HT-29 (cell line): ENCODE measurements at regions not wholly inside any gene's neighbourhood (a gene's known extent, or its start where the extent isn't known, plus 50 kb on each side); places are given as distances from the start of the nearest gene placed in this dataset.
"Not testable (repeated sequence)": the region's sequence is repeated elsewhere in the genome, so short reads cannot be mapped to it uniquely, and the experiment has no call there.

ENCODE experiments used
- DNase-seq: peaks from one replicate; pipeline ENCODE4 v3.0.0-alpha.2; 2015; ENCODE audit warnings: low spot score

DNA sequence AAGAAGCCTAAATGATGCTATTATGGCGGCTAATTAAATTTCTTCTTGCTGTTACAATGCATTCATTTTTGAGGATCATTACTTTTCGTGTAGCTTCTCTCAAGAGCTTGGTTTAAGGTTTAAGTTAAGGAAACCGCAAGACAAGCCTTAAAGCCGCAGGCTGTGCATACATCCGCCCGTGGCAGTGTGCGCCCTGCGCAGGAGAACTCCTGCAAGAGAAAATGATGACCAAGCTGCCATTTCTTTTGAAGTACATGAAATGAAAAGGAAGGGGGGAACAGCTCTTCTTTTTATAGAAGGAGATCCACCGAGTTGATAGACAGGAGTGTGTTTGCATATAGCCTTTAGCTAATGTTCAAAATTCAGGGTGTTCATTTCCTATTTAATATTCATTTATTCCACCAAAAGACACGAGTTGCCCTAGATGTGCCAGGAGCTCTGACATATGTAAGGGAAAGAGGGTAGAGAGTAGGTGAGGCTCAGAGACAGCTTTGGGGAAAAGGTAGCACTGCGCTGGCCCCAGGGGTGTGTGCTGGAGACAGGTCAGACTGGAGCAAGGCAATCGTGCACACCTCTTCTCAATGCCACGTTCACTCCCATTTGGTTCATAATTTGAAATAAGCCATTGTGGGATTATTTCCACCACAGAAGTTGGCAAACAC is 112.1 kb upstream of the LDB2 start:
- DNase-seq = no peak

DNA sequence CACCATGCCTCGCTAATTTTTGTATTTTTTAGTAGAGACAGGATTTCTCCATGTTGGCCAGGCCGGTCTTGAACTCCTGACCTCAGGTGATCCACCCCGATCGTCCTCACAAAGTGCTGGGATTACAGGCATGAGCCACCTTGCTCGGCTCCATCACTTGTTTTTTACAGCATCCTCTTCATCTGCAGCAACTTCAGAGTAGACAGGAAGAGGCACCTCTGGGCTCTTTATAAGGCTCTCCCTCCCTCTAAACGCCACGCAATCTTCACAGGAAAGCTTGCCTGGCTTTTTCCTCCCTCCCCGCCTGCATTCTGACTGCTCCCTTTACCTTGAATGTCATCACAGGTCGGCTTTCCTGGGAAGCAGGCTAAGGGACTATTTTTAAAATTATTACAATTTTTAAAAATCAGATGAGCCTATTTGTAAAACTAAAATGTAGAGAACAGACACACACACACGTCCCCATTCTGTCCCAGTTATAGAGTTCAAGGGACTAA is 111.5 kb upstream of the LDB2 start:
- DNase-seq = no peak

DNA sequence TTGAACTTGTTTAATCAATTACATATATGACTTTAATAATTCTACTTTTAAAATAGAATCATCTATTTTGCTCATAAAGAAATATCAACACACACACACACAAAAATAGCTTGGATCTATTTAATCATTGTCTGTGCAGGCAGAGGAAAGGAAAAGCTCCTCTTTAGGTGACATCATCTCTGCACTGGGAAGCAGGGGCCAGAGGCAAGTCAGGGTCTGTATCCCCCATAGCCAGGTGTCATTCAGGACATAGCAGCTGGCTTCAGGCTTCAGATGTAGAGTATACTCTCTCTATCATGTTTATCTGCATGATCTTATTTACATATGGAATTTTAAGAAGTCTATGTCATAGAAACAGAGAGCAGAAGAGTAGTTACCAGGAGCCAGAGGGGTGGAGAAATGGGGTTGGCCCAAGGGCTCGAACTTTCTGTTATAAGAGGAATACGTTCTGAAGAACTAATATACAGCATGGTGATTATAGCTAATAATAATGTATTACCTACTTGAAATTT is 110.4 kb upstream of the LDB2 start:
- DNase-seq = no peak

DNA sequence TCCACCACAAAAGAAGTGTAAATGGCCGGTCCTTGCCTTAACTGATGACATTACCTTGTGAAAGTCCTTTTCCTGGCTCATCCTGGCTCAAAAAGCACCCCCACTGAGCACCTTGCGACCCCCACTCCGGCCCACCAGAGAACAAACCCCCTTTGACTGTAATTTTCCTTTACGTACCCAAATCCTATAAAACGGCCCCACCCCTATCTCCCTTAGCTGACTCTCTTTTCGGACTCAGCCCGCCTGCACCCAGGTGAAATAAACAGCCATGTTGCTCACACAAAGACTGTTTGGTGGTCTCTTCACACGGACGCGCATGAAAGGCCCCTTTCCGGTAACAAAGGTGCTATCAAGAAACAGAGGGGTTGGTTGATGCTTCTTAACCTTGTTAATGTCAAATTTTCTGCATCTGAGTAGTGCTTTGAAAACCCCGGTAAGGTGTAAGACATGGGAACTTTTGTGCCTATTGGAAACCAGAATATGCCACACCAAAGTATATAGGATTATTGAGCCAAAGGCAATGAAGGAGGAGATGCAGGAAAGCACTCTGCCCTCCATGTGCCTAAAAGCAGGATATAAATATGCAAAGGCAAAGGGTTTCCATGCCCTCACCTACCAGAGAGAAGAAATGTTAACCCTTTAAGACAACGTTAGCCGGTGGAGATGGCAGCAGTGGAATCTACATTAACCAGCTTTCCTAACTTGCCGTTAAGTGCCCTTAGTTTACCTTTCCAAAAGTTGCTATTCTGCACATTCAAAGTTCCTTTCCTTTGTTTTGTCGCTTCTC is 105.4 kb upstream of the LDB2 start:
- not testable (repeated sequence) for DNase-seq

DNA sequence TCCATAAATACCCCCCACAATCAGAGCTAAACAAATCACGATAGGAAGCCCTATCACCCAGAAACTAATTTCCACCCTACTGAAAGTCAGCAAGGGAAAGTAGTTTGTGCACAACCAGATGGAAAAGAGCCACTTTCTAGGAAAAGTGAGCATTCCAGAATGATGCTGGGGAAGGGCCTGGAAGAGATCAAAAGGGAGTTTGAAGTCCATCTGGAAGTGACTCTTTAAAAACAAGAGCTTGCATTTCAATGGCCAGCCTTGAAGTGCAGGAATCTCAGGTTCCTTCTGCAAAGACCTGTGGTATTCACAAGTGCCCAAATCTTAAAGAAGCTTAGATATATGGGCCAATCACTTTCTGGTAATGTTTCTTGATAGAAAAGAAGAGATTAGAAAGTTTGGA is 97.0 kb upstream of the LDB2 start:
- no peak for DNase-seq

DNA sequence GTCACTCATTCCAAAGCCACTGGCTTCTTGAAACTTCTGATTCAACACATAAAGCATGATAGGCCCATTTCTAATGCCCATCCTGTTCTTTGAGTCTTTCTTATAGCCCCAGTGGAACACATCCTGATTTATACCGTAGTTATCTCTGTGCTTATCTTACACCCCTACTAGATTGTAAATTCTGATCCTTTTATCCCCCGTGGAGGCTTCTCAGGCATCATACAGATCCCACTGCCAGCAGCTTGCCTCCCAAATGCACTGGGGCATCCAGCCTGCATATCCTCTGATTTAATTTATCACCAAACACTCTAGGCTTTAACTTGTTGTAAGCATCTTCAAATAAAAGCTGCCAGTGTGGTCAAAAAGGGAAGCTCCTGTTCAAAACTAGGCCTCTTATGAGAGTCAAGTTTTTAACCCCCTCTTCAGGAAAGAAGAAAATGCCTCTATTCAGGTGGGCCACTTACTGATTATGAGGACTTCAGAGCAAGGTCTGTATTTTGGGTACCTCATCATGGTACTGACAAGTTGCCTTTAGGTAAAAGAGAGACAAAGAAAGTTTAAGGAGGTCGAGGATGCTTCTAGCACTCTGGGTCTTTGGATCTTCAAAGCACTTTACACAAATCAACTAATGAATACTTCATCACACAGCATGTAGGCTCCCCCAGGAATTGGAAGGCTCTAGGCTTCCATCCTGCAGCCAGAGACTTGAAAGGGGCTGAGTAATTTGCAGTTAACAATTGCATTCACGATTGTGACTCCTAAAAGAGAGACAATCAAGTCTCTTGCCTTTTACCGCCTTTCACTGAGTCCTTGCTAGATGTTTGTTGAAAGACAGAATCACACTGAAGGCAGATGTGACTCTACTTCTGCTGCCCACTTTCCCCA is 95.8 kb upstream of the LDB2 start:
- no peak for DNase-seq

DNA sequence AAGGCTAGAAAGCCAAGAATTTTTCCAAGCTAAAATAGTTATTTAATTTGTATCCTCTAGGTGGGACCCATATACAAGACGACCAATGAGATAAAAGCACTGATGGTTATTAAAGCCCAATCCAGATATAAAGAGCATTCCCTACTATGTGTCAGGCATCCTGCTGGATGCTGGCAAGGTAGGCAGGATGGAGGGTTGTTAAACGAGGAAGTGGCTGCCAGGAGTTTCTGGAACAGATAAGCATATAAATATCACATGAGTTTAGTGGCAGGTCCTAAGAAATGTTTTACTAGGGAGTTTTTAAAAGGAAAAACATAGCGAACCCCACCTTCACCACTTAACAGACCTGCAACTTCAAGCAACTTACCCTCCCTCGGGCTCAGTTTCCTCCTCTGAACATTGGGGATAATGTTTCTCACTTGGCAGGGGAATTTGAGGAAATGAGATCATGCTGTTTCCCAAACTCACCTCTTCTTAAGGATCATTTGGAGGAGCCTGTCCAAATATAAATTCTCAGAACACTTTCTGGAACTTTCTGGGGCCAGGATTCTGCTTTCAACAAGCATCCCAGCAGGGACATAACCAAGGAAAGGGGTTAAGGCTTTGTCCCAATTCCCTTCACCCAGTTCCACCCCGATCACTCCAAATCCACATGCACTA is 94.3 kb upstream of the LDB2 start:
- DNase-seq = no peak

DNA sequence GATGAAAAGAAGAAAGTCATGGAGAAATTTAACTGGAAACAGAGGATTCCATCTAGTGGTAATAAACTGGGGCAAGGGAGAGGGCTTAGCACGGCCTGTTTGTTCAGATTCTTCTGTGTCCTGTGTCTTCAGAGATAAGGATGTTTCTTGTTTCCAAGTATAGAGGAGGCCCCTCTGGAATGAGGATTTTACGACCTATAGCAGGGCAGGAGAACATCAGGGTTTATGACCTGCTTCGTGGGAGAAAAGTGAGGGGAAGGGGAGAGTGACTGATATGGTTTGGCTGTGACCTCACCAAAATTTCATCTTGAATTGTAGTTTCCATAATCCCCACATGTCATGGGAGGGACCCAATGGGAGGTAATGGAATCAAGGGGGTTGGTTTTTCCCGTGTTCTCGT is 93.0 kb upstream of the LDB2 start:
- DNase-seq = no peak

DNA sequence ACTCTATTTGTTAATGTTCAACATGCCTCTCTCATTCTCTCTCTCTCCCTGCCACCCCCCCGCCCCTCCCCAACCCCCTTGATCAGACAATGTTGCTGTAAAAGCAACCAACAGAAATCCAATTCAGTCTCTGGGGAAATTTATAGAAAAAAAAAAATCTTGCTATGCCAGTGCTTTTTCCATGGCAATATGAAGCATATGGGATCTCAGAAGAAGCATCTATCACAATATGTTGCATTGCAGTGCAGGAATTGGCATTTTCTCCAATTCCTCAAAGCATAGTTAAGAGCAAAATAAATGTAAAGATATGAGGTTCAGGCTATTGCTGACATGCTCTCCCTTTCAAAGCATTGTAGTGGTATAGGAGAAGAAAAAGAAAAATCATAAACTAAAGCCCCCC is 90.9 kb upstream of the LDB2 start:
- no peak for DNase-seq

DNA sequence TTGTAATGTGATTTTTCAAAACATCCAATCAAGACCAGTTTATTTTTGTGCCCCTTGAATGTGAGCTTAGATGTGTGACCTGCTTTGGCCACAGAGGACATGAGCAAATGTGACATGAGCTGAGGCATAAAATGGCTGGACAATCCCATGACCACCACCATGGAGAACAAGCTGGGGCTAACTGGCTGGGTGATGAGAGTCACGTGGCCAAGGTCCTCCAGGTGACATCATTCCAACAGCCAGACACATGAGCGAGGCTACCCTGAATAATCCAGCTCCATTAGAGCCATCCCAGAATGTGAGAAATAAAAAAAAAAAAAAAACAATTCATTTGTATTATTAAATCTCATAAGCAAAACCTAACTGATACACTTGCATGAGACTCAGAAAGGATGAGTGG is 90.4 kb upstream of the LDB2 start:
- DNase-seq = no peak

DNA sequence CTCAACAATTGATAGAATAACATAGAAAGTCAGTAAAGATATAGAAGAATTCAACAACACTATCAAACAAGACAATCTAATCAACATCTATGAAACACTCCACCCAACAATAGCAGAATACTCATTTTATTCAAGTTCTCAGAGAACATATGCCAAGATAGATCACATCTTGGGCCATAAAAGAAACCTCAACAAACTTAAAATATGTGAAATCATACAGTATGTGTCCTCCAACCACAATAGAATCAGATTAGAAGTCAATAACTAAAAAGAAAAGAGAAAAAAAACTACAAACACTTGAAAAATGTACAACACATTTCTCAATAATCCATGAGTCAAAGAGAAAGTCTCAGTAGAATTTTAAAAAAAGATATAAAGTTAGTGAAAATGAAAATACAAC is 78.6 kb upstream of the LDB2 start:
- no peak for DNase-seq

DNA sequence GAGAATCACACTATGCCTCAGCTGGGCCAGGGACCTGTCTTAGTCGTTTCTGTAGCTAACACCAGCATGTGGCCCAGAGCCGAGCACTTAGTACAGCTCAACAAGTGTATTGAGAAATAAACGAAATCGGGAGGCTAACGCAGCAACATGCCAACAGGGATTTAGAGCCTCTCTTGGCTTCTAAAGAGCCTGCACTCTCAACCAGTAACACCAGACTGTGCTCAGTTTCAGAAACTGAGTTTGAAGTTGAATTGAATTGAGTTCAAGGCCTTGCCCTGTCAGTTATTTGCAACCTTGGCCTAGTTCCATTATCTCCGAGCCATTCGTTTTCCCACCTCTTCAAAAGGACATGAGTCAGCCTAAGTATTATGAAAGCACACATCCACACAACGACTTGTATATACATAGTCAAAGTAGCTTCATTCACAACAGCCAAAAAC is 71.3 kb upstream of the LDB2 start:
- no peak for DNase-seq

DNA sequence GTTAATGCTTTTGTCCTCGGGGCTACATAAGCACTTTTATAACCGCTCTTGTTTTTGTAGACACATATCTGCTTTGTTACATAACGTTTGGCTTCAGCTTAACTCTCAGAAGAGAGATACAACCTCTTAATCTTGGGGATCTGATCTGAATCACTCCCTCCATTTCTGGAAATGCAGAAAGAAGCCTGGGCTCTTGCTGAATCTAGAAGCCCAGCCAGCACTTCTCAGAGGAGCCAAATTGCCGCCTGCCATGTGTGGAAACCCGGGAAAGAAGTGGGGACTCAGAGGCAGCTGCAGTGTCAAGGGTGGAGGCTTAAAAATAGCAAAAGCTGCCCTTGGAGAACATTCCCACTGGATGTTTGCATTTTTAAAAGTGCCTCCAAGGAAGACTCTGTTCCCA is 69.3 kb upstream of the LDB2 start:
- DNase-seq = no peak

DNA sequence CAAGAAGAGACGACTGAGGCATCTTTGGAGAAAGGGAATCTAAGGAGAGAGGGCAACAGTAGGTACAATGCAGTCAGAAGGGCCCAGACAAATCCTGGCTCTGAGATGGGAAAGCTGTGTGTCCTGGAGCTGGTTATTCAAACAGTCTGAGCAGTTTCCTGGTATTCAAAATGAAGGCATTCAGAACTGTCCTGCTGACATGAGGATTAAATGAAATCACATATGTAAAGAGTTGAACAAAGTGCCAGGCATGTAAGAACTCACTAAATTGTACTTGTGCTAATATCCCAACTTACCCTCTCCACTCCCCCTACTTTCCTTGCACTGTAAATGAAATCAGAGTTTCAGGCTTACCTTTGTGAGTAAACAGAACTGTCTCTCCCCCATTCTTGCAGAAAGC is 60.9 kb upstream of the LDB2 start:
- DNase-seq = no peak

DNA sequence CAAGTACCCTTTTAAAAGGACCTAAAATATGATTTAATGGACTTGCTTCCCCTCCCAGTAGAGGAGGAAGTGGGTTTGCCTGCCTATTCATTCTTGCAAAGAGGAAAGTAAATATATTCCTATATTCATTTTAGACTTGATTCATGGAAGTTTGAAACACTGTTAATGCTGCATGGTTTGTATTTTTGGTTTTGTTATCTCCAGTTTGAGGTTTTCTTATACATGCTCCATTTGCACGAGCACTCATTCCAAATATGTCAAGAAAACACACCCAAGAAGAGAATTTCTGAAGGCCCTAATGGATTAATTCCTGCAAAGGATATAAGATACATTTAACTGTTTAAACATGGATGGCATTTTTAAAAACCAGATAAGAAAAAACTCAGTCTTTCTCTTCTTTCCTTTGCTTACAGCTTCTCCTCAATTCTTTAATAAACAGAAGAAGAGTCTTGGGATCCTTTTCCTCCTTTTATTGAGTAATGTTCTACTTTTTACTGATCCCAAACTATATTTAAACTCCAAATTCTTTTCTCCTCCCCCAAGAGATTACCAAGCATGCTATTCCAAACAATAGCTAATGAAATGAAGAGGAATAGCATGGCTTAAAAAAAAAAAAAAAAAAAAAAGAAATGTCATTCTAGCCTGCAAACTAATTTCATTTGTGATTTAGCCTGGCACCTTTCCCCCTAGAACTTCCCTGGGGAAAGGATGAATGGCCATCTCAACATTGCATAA is 54.6 kb upstream of the LDB2 start:
- DNase-seq = no peak

DNA sequence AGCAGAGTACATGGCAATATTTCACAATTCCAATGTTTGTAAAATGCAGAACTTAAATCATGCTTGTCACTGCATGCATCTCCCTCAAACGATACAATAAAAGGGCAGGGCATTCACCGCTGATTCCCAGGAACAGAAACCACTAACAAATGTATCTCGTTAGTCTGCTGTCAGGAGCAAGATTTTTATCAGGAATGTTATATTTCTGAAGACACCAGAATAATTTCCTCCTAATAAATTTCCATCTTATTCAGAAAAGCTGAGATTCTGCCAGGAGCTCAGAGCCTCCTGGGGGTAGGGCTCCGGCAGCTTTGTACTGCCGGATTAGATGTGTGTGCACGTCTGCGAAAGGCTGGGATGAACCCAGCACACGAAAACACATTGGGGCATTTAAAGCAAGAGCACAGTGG is 54.0 kb upstream of the LDB2 start:
- no peak for DNase-seq
